SK-N-MC (cell line): ENCODE measurements at regions not wholly inside any gene's neighbourhood (a gene's known extent, or its start where the extent isn't known, plus 50 kb on each side); places are given as distances from the start of the nearest gene placed in this dataset.

Source experiments
- EZH2 ChIP-seq: fragments of 200-600 bp; sonication (generic); IDR thresholded peaks from one replicate; pipeline ENCODE4 v1.6.1; 2017; ENCODE audit warnings: antibody characterized with exemption
- FOXP2 ChIP-seq: optimal IDR thresholded peaks from 2 replicates; pipeline ENCODE3; 2011; ENCODE audit warnings: mild to moderate bottlenecking, moderate library complexity; ENCODE audit not compliant: insufficient read depth; ENCODE audit errors: extremely low read length, control extremely low read depth
- POLR2AphosphoS5 ChIP-seq: IDR thresholded peaks from 2 replicates; pipeline ENCODE4 v1.6.1; 2012; ENCODE audit warnings: mild to moderate bottlenecking, low read depth, low read length, borderline replicate concordance

DNA sequence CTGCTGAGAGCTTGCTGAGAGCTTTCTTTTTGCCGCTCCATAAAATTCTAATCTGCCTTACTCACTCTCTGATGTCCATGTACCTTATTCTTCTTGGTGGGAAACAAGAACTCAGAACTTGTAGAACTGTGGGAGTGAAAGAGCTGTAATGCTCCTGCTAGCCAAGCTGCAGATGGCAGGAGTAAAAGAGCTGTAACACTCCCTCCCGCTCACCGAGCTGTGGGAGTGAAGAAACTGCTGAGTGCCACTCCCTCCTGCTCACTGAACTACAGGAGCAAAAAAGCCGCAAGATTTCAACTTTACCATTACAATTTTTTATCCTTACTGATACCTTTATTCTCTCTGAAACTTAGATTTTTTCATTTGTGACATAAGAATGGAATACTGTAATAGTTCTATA lies 199.1 kb downstream of the SI start:
- TF ChIP-seq EZH2 (no peak), POLR2AphosphoS5 (no peak), FOXP2 (no peak)
